ENCODE measurements at regions not wholly inside any gene's neighbourhood (a gene's known extent, or its start where the extent isn't known, plus 50 kb on each side); places are given as distances from the start of the nearest gene placed in this dataset.

DNA sequence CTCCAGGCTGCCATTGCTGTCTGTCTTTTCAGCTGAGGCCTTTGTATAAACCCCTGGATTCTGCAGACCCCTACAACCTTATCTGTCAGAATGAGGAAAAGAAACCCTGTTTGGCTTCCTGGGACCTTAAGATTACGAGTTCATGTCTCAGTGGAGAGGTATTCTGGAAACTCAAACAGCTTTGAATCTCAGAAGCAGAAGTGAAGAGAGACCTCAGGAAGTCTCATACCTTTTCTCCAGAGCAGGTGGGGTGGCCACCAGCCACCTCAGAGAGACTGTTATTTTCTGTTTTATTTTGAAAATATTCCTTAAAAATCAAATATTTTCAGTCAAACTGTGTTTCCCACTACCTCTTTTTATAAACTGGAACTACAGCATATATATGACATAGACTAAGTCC, 457.5 kb downstream of the TMEM232 start:
- no peak for TF ChIP-seq CTCF (conservative IDR thresholded peaks at IDR 0.05; ENCODE audit: low read length)
- no peak for TF ChIP-seq EZH2phosphoT487 (IDR thresholded peaks at IDR 0.05; ENCODE audit: borderline replicate concordance, low read depth, low read length)
